Testis (tissue), 2 donors: ENCODE measurements at regions not wholly inside any gene's neighbourhood (a gene's known extent, or its start where the extent isn't known, plus 50 kb on each side); places are given as distances from the start of the nearest gene placed in this dataset.

ENCODE experiments used
- CTCF ChIP-seq, 3 experiments: fragments of 450-650 bp in 2 of 3; fragments of 200-600 bp in 1 of 3; sonication (generic) in 1 of 3; IDR thresholded peaks; one replicate each; pipeline ENCODE4 v1.5.1; 2016 to 2019; ENCODE audit warnings: antibody characterized with exemption in 3 of 3, mild to moderate bottlenecking in 2 of 3, moderate library complexity in 1 of 3
- POLR2A ChIP-seq: fragments of 450-650 bp; IDR thresholded peaks from one replicate; pipeline ENCODE4 v1.6.1; 2017; ENCODE audit warnings: antibody characterized with exemption, mild to moderate bottlenecking, moderate library complexity

- no peak for TF ChIP-seq CTCF (IDR thresholded peaks at IDR 0.05)
- no peak for TF ChIP-seq POLR2A
Measured at GRCh38 chr15:68502398-68502901, 70.5 kb upstream of the ITGA11 start.
